DND-41 (cell line): ENCODE measurements at regions not wholly inside any gene's neighbourhood (a gene's known extent, or its start where the extent isn't known, plus 50 kb on each side); places are given as distances from the start of the nearest gene placed in this dataset.

Source experiments
- ATAC-seq: fragments of 200-7000 bp; cut with Tn5 transposase; 3 replicates; pipeline ENCODE4 v1.9.1; 2021; ENCODE audit warnings: low read depth; ENCODE audit not compliant: insufficient read depth
- DNase-seq: peaks from one replicate; pipeline ENCODE4 v3.0.0-alpha.2; 2020
- H2AFZ ChIP-seq: 2 replicates; pipeline ENCODE4 v1.6.0; 2012; ENCODE audit warnings: low read depth, low read length
- H3K27ac ChIP-seq: 2 replicates; pipeline ENCODE4 v1.5.1; 2012; ENCODE audit warnings: low read length, inconsistent platforms
- H3K27me3 ChIP-seq: fragments of 200-600 bp; sonication (generic); 2 replicates; pipeline ENCODE4 v1.6.0; 2012; ENCODE audit warnings: low read length, mild to moderate bottlenecking, inconsistent platforms; ENCODE audit not compliant: insufficient read depth, poor library complexity
- H3K36me3 ChIP-seq: 2 replicates; pipeline ENCODE4 v1.5.1; 2012; ENCODE audit warnings: low read length, inconsistent platforms; ENCODE audit not compliant: insufficient read depth
- H3K4me1 ChIP-seq: 2 replicates; pipeline ENCODE4 v1.5.1; 2012; ENCODE audit warnings: mild to moderate bottlenecking, low read length; ENCODE audit not compliant: insufficient read depth
- H3K4me2 ChIP-seq: 2 replicates; pipeline ENCODE4 v1.6.0; 2012; ENCODE audit warnings: mild to moderate bottlenecking, moderate library complexity, low read length, inconsistent platforms; ENCODE audit not compliant: insufficient read depth
- H3K4me3 ChIP-seq, 2 experiments: fragments of 200-600 bp in 1 of 2; shearing (Covaris generic) in 1 of 2; 2 replicates each; pipeline ENCODE4 v1.5.1; 2012 to 2016; ENCODE audit warnings: inconsistent platforms in 2 of 2, low read length in 2 of 2, mild to moderate bottlenecking in 2 of 2, low read depth in 1 of 2, moderate library complexity in 1 of 2
- H3K79me2 ChIP-seq: 2 replicates; pipeline ENCODE4 v1.6.0; 2012; ENCODE audit warnings: low read length, inconsistent platforms; ENCODE audit not compliant: insufficient read depth
- H3K9ac ChIP-seq: 2 replicates; pipeline ENCODE4 v1.6.0; 2012; ENCODE audit warnings: low read depth, mild to moderate bottlenecking, inconsistent platforms, low read length, moderate library complexity
- H3K9me3 ChIP-seq: 2 replicates; pipeline ENCODE4 v1.5.1; 2012; ENCODE audit warnings: low read length, moderate library complexity, mild to moderate bottlenecking, inconsistent platforms; ENCODE audit not compliant: insufficient read depth, severe bottlenecking
- H4K20me1 ChIP-seq: 2 replicates; pipeline ENCODE4 v1.6.0; 2012; ENCODE audit warnings: low read length; ENCODE audit not compliant: insufficient read depth
- CTCF ChIP-seq: IDR thresholded peaks from 2 replicates; pipeline ENCODE4 v1.5.1; 2012; ENCODE audit warnings: borderline replicate concordance, low read length, moderate library complexity, mild to moderate bottlenecking; ENCODE audit not compliant: poor library complexity, severe bottlenecking; ENCODE audit errors: extremely low read depth
- EZH2 ChIP-seq: IDR thresholded peaks from 3 replicates; pipeline ENCODE4 v1.6.1; 2012; ENCODE audit warnings: borderline replicate concordance, low read depth, mild to moderate bottlenecking, moderate library complexity, low read length, inconsistent platforms; ENCODE audit not compliant: severe bottlenecking

DNA sequence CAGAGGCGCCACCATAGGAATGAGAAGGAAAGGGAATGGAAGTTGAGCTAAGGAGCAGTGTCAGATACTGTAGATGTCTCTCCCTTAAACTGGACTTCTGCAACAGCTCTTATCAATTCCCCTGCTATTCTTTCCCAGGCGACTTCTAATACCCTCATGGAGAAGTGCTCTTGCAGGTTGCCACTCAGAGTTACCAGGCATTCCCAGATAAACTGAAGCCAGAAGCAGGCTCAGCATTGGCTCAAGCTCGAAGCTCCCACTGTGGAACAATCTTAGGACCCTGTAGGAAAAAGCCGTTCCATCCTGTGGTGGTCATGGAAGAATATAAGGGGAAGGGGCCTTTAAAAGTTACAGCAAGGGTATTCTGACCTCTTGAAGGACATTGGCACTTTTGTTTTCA is 208.7 kb upstream of the PLET1 start:
- H3K4me3 ChIP-seq = no peak overlapping the region
- no peaks in the 10 kb centered on the region for H3K27me3 ChIP-seq
- no peak overlapping the region for H3K9ac ChIP-seq
- no peak overlapping the region for H2AFZ ChIP-seq
- DNase-seq (no peak), ATAC-seq (no peak)
- H3K4me2 ChIP-seq = no peak overlapping the region
- no peak overlapping the region for H3K27ac ChIP-seq
- no peaks in the 10 kb centered on the region for H3K9me3 ChIP-seq
- H3K36me3 ChIP-seq = no peaks in the 10 kb centered on the region
- no peaks in the 10 kb centered on the region for H4K20me1 ChIP-seq
- H3K79me2 ChIP-seq = no peaks in the 10 kb centered on the region
- TF ChIP-seq EZH2 (no peak), CTCF (no peak)
- H3K4me1 ChIP-seq = no peaks in the 10 kb centered on the region

- ATAC-seq (no peak), DNase-seq (no peak)
- Histone ChIP-seq H3K27ac (no peak overlapping the region), H3K9ac (no peak overlapping the region), H3K4me1 (no peaks in the 10 kb centered on the region), H3K79me2 (no peaks in the 10 kb centered on the region), H4K20me1 (no peaks in the 10 kb centered on the region), H3K9me3 (no peaks in the 10 kb centered on the region), H2AFZ (no peak overlapping the region), H3K4me3 (no peak overlapping the region), H3K4me2 (no peak overlapping the region), H3K36me3 (no peaks in the 10 kb centered on the region), H3K27me3 (peaks cover 3% of the 10 kb centered on the region)
- TF ChIP-seq CTCF (no peak), EZH2 (no peak)
Observed at GRCh38 chr11:112470355-112470754, 209.7 kb upstream of the PLET1 start.

DNA sequence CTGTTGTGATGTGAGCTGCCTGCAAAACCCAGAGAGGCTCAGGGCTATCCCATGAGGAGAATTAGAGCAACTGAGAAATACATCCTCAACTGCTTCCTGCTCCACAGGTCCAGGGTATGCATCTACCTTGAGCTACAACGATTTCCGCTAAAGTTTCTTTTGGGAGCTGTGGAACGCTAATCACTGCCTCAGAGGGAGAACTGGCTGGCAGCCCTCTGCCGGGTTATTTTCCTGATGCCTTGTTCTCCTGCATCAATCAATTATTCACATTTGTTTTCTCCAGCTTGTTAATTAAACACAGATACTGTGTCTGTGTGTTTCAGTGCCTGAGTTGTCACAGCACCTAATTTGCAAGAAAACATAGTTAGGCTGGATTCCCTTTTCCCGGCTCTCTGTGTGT is 211.1 kb upstream of the PLET1 start:
- H2AFZ ChIP-seq = no peak overlapping the region
- no peaks in the 10 kb centered on the region for H3K9me3 ChIP-seq
- H3K36me3 ChIP-seq = no peaks in the 10 kb centered on the region
- TF ChIP-seq CTCF (no peak), EZH2 (no peak)
- H3K27ac ChIP-seq = no peak overlapping the region
- H3K27me3 ChIP-seq = peaks cover 3% of the 10 kb centered on the region
- DNase-seq (no peak), ATAC-seq (no peak)
- H3K9ac ChIP-seq = no peak overlapping the region
- no peak overlapping the region for H3K4me3 ChIP-seq
- H3K4me1 ChIP-seq = no peaks in the 10 kb centered on the region
- H4K20me1 ChIP-seq = no peaks in the 10 kb centered on the region
- no peaks in the 10 kb centered on the region for H3K79me2 ChIP-seq
- no peak overlapping the region for H3K4me2 ChIP-seq

GRCh38 chr11:112477152-112477551 is 216.5 kb upstream of the PLET1 start:
- no peak for DNase-seq
- H3K27me3 ChIP-seq = peaks cover 3% of the 10 kb centered on the region
- no peaks in the 10 kb centered on the region for H3K79me2 ChIP-seq
- no peaks in the 10 kb centered on the region for H3K9me3 ChIP-seq
- no peak for ATAC-seq
- no peak overlapping the region for H3K27ac ChIP-seq
- no peak overlapping the region for H3K4me2 ChIP-seq
- TF ChIP-seq CTCF = no peak
- TF ChIP-seq EZH2 = no peak
- H2AFZ ChIP-seq = no peak overlapping the region
- H4K20me1 ChIP-seq = no peaks in the 10 kb centered on the region
- H3K36me3 ChIP-seq = no peaks in the 10 kb centered on the region
- no peak overlapping the region for H3K4me3 ChIP-seq
- no peak overlapping the region for H3K9ac ChIP-seq
- H3K4me1 ChIP-seq = no peaks in the 10 kb centered on the region
